GM21786 (cell line): ENCODE measurements at regions not wholly inside any gene's neighbourhood (a gene's known extent, or its start where the extent isn't known, plus 50 kb on each side); places are given as distances from the start of the nearest gene placed in this dataset.
"Not testable (repeated sequence)": the region's sequence is repeated elsewhere in the genome, so short reads cannot be mapped to it uniquely, and the experiment has no call there.

Source experiments
- ATAC-seq: cut with Tn5 transposase; IDR thresholded peaks from one replicate; pipeline ENCODE4 v1.9.1; 2021; ENCODE audit not compliant: unreplicated experiment

- ATAC-seq = no peak
These were observed 92.3 kb downstream of the BLID start for GRCh38 chr11:122023614-122024250.

- no peak for ATAC-seq
These were observed 93.4 kb downstream of the BLID start for GRCh38 chr11:122022646-122023045.

GRCh38 chr11:122020902-122021301 lies 95.1 kb downstream of the BLID start:
- no peak for ATAC-seq

- no peak for ATAC-seq
These were observed 95.9 kb downstream of the BLID start for GRCh38 chr11:122019908-122020694.

- ATAC-seq = no peak
These were observed 108.4 kb downstream of the BLID start for GRCh38 chr11:122007601-122008071.

GRCh38 chr11:122004446-122004845 lies 111.6 kb downstream of the BLID start:
- ATAC-seq = no peak

GRCh38 chr11:122002926-122003325 lies 113.1 kb downstream of the BLID start:
- ATAC-seq = no peak

GRCh38 chr11:122002047-122002446 lies 114.0 kb downstream of the BLID start:
- no peak for ATAC-seq

- no peak for ATAC-seq
These were observed 116.4 kb downstream of the BLID start for GRCh38 chr11:121999651-122000050.

- no peak for ATAC-seq
These were observed 119.4 kb downstream of the BLID start for GRCh38 chr11:121996574-121996973.

GRCh38 chr11:121983901-121984300 lies 132.1 kb downstream of the BLID start:
- ATAC-seq = no peak

GRCh38 chr11:121977914-121978313 lies 138.1 kb downstream of the BLID start:
- ATAC-seq = not testable (repeated sequence)

- ATAC-seq = no peak
These were observed 147.4 kb downstream of the BLID start for GRCh38 chr11:121968638-121969037.

GRCh38 chr11:121967131-121967704 lies 148.8 kb downstream of the BLID start:
- no peak for ATAC-seq

GRCh38 chr11:121965330-121965729 lies 150.7 kb downstream of the BLID start:
- ATAC-seq = no peak

- ATAC-seq = no peak
These were observed 151.4 kb downstream of the BLID start for GRCh38 chr11:121964591-121964990.

- not testable (repeated sequence) for ATAC-seq
These were observed 152.2 kb downstream of the BLID start for GRCh38 chr11:121963846-121964245.

- no peak for ATAC-seq
These were observed 154.7 kb downstream of the BLID start for GRCh38 chr11:121961321-121961801.

GRCh38 chr11:121958971-121959325 lies 157.1 kb downstream of the BLID start:
- ATAC-seq = no peak

GRCh38 chr11:121958323-121958970 lies 157.6 kb downstream of the BLID start:
- ATAC-seq = no peak

- no peak for ATAC-seq
These were observed 162.9 kb downstream of the BLID start for GRCh38 chr11:121953122-121953521.
